Glutamatergic neuron (in vitro differentiated cells): ENCODE measurements at regions not wholly inside any gene's neighbourhood (a gene's known extent, or its start where the extent isn't known, plus 50 kb on each side); places are given as distances from the start of the nearest gene placed in this dataset.

Source experiments
- DNase-seq: peaks from one replicate; pipeline ENCODE4 v3.0.0; 2022
- H3K27ac Mint-ChIP-seq: one replicate; pipeline ENCODE4 v1.8.0; 2020; ENCODE audit warnings: mild to moderate bottlenecking, mixed read lengths, inconsistent platforms; ENCODE audit not compliant: unreplicated experiment
- H3K27me3 Mint-ChIP-seq: one replicate; pipeline ENCODE4 v1.8.0; 2020; ENCODE audit warnings: mild to moderate bottlenecking, moderate library complexity, mixed read lengths, inconsistent platforms; ENCODE audit not compliant: unreplicated experiment
- H3K36me3 Mint-ChIP-seq: one replicate; pipeline ENCODE4 v1.8.0; 2020; ENCODE audit warnings: mild to moderate bottlenecking, mixed read lengths, inconsistent platforms; ENCODE audit not compliant: unreplicated experiment
- H3K4me1 Mint-ChIP-seq: one replicate; pipeline ENCODE4 v1.8.0; 2020; ENCODE audit warnings: mild to moderate bottlenecking, low read depth, mixed read lengths, inconsistent platforms; ENCODE audit not compliant: unreplicated experiment
- H3K4me3 Mint-ChIP-seq: one replicate; pipeline ENCODE4 v1.8.0; 2020; ENCODE audit warnings: mild to moderate bottlenecking, mixed read lengths, inconsistent platforms; ENCODE audit not compliant: unreplicated experiment
- H3K9me3 Mint-ChIP-seq: one replicate; pipeline ENCODE4 v1.8.0; 2020; ENCODE audit warnings: mild to moderate bottlenecking, moderate library complexity, mixed read lengths, inconsistent platforms; ENCODE audit not compliant: unreplicated experiment
- CTCF ChIP-seq: fragments of 200-600 bp; sonication (generic); IDR thresholded peaks from one replicate; pipeline ENCODE4 v1.5.0; 2021; ENCODE audit not compliant: partially characterized antibody, unreplicated experiment

GRCh38 chr11:112650527-112650926 lies 310.7 kb upstream of the NCAM1 start:
- Mint-ChIP-seq H3K4me1 (peaks cover 9% of the 10 kb centered on the region), H3K27ac (no peak overlapping the region), H3K27me3 (no peaks in the 10 kb centered on the region), H3K36me3 (no peaks in the 10 kb centered on the region), H3K4me3 (no peak overlapping the region), H3K9me3 (no peaks in the 10 kb centered on the region)
- TF ChIP-seq CTCF = no peak
- DNase-seq = no peak

- peaks cover 9% of the 10 kb centered on the region for H3K4me1 Mint-ChIP-seq
- DNase-seq = no peak
- H3K27me3 Mint-ChIP-seq = peaks cover 4% of the 10 kb centered on the region
- no peak overlapping the region for H3K27ac Mint-ChIP-seq
- H3K4me3 Mint-ChIP-seq = no peak overlapping the region
- no peak for TF ChIP-seq CTCF
- H3K9me3 Mint-ChIP-seq = no peaks in the 10 kb centered on the region
- H3K36me3 Mint-ChIP-seq = peaks cover 4% of the 10 kb centered on the region
Measured at GRCh38 chr11:112651386-112651785, 309.8 kb upstream of the NCAM1 start.

- Mint-ChIP-seq H3K36me3 (peaks cover 6% of the 10 kb centered on the region), H3K27me3 (peaks cover 4% of the 10 kb centered on the region), H3K9me3 (no peaks in the 10 kb centered on the region), H3K27ac (no peak overlapping the region), H3K4me3 (no peak overlapping the region), H3K4me1 (peaks cover 9% of the 10 kb centered on the region)
- no peak for TF ChIP-seq CTCF
- no peak for DNase-seq
Measured at GRCh38 chr11:112652786-112653390, 308.3 kb upstream of the NCAM1 start.

GRCh38 chr11:112655371-112655770 lies 305.8 kb upstream of the NCAM1 start:
- H3K4me1 Mint-ChIP-seq = peaks cover 13% of the 10 kb centered on the region
- no peak overlapping the region for H3K4me3 Mint-ChIP-seq
- H3K9me3 Mint-ChIP-seq = no peaks in the 10 kb centered on the region
- no peak for TF ChIP-seq CTCF
- no peak overlapping the region for H3K27ac Mint-ChIP-seq
- no peak for DNase-seq
- H3K36me3 Mint-ChIP-seq = peaks cover 6% of the 10 kb centered on the region
- peaks cover 4% of the 10 kb centered on the region for H3K27me3 Mint-ChIP-seq

- no peak overlapping the region for H3K4me3 Mint-ChIP-seq
- DNase-seq = no peak
- TF ChIP-seq CTCF = no peak
- H3K9me3 Mint-ChIP-seq = no peaks in the 10 kb centered on the region
- H3K27me3 Mint-ChIP-seq = peaks cover 5% of the 10 kb centered on the region
- H3K27ac Mint-ChIP-seq = no peak overlapping the region
- H3K4me1 Mint-ChIP-seq = peaks cover 4% of the 10 kb centered on the region
- H3K36me3 Mint-ChIP-seq = peaks cover 6% of the 10 kb centered on the region
Measured at GRCh38 chr11:112656772-112657428, 304.3 kb upstream of the NCAM1 start.
